Gastroesophageal sphincter (tissue), 3 donors: ENCODE measurements at regions not wholly inside any gene's neighbourhood (a gene's known extent, or its start where the extent isn't known, plus 50 kb on each side); places are given as distances from the start of the nearest gene placed in this dataset.

Source experiments
- CTCF ChIP-seq, 4 experiments: fragments of 200-600 bp in 2 of 4; fragments of 450-650 bp in 2 of 4; sonication (generic) in 1 of 4; IDR thresholded peaks; one replicate each; pipeline ENCODE4 v1.5.1; 2017 to 2019; ENCODE audit warnings: antibody characterized with exemption in 4 of 4, mild to moderate bottlenecking in 2 of 4, moderate library complexity in 2 of 4
- EP300 ChIP-seq: sonication (generic); formaldehyde crosslinking; IDR thresholded peaks from one replicate; pipeline ENCODE4 v1.6.1; 2017; ENCODE audit warnings: antibody characterized with exemption, mild to moderate bottlenecking
- POLR2A ChIP-seq, 2 donors: fragments of 450-650 bp; IDR thresholded peaks; one replicate each; pipeline ENCODE4 v1.6.1; 2017; ENCODE audit warnings: antibody characterized with exemption in 2 of 2, mild to moderate bottlenecking in 2 of 2, moderate library complexity in 1 of 2
- POLR2AphosphoS5 ChIP-seq: sonication (generic); formaldehyde crosslinking; IDR thresholded peaks from one replicate; pipeline ENCODE4 v1.6.1; 2017; ENCODE audit warnings: antibody characterized with exemption

DNA sequence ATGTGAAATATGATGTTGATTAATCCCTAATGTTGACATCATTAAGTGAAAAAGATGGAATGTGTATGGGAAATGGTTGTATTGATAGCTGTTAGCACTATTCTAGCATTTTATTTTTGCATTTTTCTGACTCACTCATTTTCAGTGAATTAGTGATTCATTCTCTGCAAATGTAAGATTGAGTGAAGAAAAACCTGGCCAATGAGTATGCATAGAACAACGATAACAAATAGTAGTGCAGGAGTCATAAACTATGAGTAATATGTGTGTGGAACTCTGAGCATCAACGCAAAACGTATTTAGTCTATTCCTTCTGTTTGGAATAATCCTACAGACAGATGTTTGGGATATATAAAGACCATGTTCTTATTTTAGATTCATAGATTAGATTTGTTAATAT is 76.3 kb upstream of the RTL1 start:
- TF ChIP-seq EP300 (no peak), CTCF (IDR thresholded peaks at IDR 0.05) (no peak), POLR2A (IDR thresholded peaks at IDR 0.05) (no peak), POLR2AphosphoS5 (no peak)
